ENCODE measurements at regions not wholly inside any gene's neighbourhood (a gene's known extent, or its start where the extent isn't known, plus 50 kb on each side); places are given as distances from the start of the nearest gene placed in this dataset.

- TF ChIP-seq FOSL1 (IDR thresholded peaks at IDR 0.05; ENCODE audit: low read depth): no peak
- TF ChIP-seq SRF (IDR thresholded peaks at IDR 0.05; ENCODE audit: low read depth): no peak
- TF ChIP-seq ATF3 (IDR thresholded peaks at IDR 0.05): no peak
- no peak for TF ChIP-seq JUND (IDR thresholded peaks at IDR 0.05)
- TF ChIP-seq, protein P1, sequence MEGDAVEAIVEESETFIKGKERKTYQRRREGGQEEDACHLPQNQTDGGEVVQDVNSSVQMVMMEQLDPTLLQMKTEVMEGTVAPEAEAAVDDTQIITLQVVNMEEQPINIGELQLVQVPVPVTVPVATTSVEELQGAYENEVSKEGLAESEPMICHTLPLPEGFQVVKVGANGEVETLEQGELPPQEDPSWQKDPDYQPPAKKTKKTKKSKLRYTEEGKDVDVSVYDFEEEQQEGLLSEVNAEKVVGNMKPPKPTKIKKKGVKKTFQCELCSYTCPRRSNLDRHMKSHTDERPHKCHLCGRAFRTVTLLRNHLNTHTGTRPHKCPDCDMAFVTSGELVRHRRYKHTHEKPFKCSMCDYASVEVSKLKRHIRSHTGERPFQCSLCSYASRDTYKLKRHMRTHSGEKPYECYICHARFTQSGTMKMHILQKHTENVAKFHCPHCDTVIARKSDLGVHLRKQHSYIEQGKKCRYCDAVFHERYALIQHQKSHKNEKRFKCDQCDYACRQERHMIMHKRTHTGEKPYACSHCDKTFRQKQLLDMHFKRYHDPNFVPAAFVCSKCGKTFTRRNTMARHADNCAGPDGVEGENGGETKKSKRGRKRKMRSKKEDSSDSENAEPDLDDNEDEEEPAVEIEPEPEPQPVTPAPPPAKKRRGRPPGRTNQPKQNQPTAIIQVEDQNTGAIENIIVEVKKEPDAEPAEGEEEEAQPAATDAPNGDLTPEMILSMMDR (IDR thresholded peaks at IDR 0.05 in 2 of 3, conservative IDR thresholded peaks at IDR 0.05 in 1 of 3; ENCODE audit: borderline replicate concordance in 1 of 3, insufficient read depth in 1 of 3, low read depth in 2 of 3, low read length in 2 of 3): no peak
- no peak for TF ChIP-seq SP1 (IDR thresholded peaks at IDR 0.05; ENCODE audit: low read depth)
- TF ChIP-seq ZBTB33 (IDR thresholded peaks at IDR 0.05; ENCODE audit: extremely low read depth, insufficient replicate concordance, low read length): no peak
- TF ChIP-seq SIN3A (IDR thresholded peaks at IDR 0.05; ENCODE audit: low read depth): no peak
- ChIA-PET POLR2A (no interaction called here), RAD21 (ENCODE audit: low non-redundant PET in 1 of 2, low total read pairs in 2 of 2, uncharacterized antibody in 2 of 2, unreplicated experiment in 2 of 2) (no interaction called here), CTCF (no interaction called here)
- no TSS peak for BruUV-seq (replicated peaks)
- H3K4me2 ChIP-seq (ENCODE audit: low read length): no peak overlapping the region
- H3K4me3 ChIP-seq (replicated peaks in 1 of 2; ENCODE audit: low read depth in 1 of 2, low read length in 2 of 2): no peak overlapping the region
- H3K9me2 ChIP-seq (ENCODE audit: insufficient read depth): no peaks in the 10 kb centered on the region
- DNase-seq (ENCODE audit: low read depth, low spot score) (no peak), ATAC-seq (no peak)
- no peak overlapping the region for H3K27ac ChIP-seq (ENCODE audit: low read depth, low read length)
- H3K9ac ChIP-seq (ENCODE audit: low read length): no peak overlapping the region
- H3K9me3 ChIP-seq (ENCODE audit: control insufficient read depth in 1 of 2, insufficient read depth in 1 of 2, low read depth in 1 of 2, low read length in 2 of 2): no peaks in the 10 kb centered on the region
- H3K79me2 ChIP-seq (ENCODE audit: insufficient read depth, low read length): no peaks in the 10 kb centered on the region
- H2AFZ ChIP-seq (ENCODE audit: low read depth, low read length, poor library complexity, severe bottlenecking): no peak overlapping the region
- H3K36me3 ChIP-seq (ENCODE audit: control insufficient read depth in 1 of 2, insufficient read depth in 2 of 2, low read length in 2 of 2): no peaks in the 10 kb centered on the region
- intact Hi-C loops (cut with micrococcal nuclease): loop anchor here (5.0 kb wide), 1 partner anchor 206 kb away; no protein-coding TSS in a partner anchor
- peaks cover 0 to 5% of the 10 kb centered on the region in 2 experiments; a peak in 1 of 4 replicates for H3K4me1 ChIP-seq (ENCODE audit: control insufficient read depth in 1 of 2, insufficient read depth in 2 of 2, low read length in 2 of 2)
- no peaks in the 10 kb centered on the region for H3K27me3 ChIP-seq (ENCODE audit: insufficient read depth, low read length)
- H4K20me1 ChIP-seq (ENCODE audit: insufficient read depth): no peaks in the 10 kb centered on the region
These were observed 56.6 kb upstream of the BEX4 start for GRCh38 chrX:103158317-103158621.
